Neural cell (in vitro differentiated cells): ENCODE measurements at regions not wholly inside any gene's neighbourhood (a gene's known extent, or its start where the extent isn't known, plus 50 kb on each side); places are given as distances from the start of the nearest gene placed in this dataset.

Source experiments
- CTCF ChIP-seq: fragments of 450-650 bp; IDR thresholded peaks from 2 replicates; pipeline ENCODE4 v1.5.1; 2014; ENCODE audit warnings: antibody characterized with exemption, mild to moderate bottlenecking, moderate library complexity; ENCODE audit not compliant: poor library complexity, severe bottlenecking
- EP300 ChIP-seq: fragments of 450-650 bp; conservative IDR thresholded peaks from 2 replicates; pipeline ENCODE4 v1.6.1; 2014; ENCODE audit warnings: antibody characterized with exemption, mild to moderate bottlenecking, moderate library complexity; ENCODE audit not compliant: poor library complexity, severe bottlenecking
- EZH2 ChIP-seq: fragments of 200-600, 300-800 bp; shearing (Covaris generic), sonication (generic); IDR thresholded peaks from 2 replicates; pipeline ENCODE4 v1.6.1; 2014; ENCODE audit warnings: antibody characterized with exemption, low read length, borderline replicate concordance, mild to moderate bottlenecking; ENCODE audit not compliant: insufficient read depth, poor library complexity, severe bottlenecking
- MXI1 ChIP-seq: fragments of 450-650 bp; conservative IDR thresholded peaks from 2 replicates; pipeline ENCODE4 v1.6.1; 2014; ENCODE audit warnings: antibody characterized with exemption, mild to moderate bottlenecking; ENCODE audit not compliant: poor library complexity, severe bottlenecking
- RAD21 ChIP-seq: fragments of 450-650 bp; conservative IDR thresholded peaks from 2 replicates; pipeline ENCODE4 v1.6.1; 2014; ENCODE audit warnings: antibody characterized with exemption, mild to moderate bottlenecking, moderate library complexity
- REST ChIP-seq: IDR thresholded peaks from 2 replicates; pipeline ENCODE4 v1.6.1; 2012; ENCODE audit warnings: borderline replicate concordance

GRCh38 chr7:35906191-35906908 lies 105.5 kb downstream of the SEPTIN7 start:
- TF ChIP-seq CTCF: peak; percentile 96
- TF ChIP-seq REST: no peak
- TF ChIP-seq EP300: no peak
- no peak for TF ChIP-seq MXI1
- no peak for TF ChIP-seq EZH2
- TF ChIP-seq RAD21: peak; percentile 91
